Upper lobe of left lung (tissue), 4 donors: ENCODE measurements at regions not wholly inside any gene's neighbourhood (a gene's known extent, or its start where the extent isn't known, plus 50 kb on each side); places are given as distances from the start of the nearest gene placed in this dataset.

Experiments
- CTCF ChIP-seq, 6 experiments: fragments of 450-650 bp in 4 of 6; fragments of 200-600 bp in 2 of 6; sonication (generic) in 2 of 6; IDR thresholded peaks; one replicate each; pipeline ENCODE4 v1.5.1; 2016 to 2019; ENCODE audit warnings: antibody characterized with exemption in 6 of 6
- POLR2A ChIP-seq, 4 donors: fragments of 450-650 bp; IDR thresholded peaks; one replicate each; pipeline ENCODE4 v1.5.1; 2016 to 2017; ENCODE audit warnings: antibody characterized with exemption in 4 of 4, mild to moderate bottlenecking in 2 of 4
- POLR2AphosphoS5 ChIP-seq, 2 donors: sonication (generic); formaldehyde crosslinking; IDR thresholded peaks; one replicate each; pipeline ENCODE4 v1.5.1; 2017; ENCODE audit warnings: antibody characterized with exemption in 2 of 2

- no peak for TF ChIP-seq POLR2A (IDR thresholded peaks at IDR 0.05)
- TF ChIP-seq CTCF (IDR thresholded peaks at IDR 0.05) = no peak
- no peak for TF ChIP-seq POLR2AphosphoS5 (IDR thresholded peaks at IDR 0.05)
Observed at GRCh38 chr5:52331725-52332124, 456.0 kb upstream of the ITGA1 start.
